Testis (tissue), 2 donors: ENCODE measurements at regions not wholly inside any gene's neighbourhood (a gene's known extent, or its start where the extent isn't known, plus 50 kb on each side); places are given as distances from the start of the nearest gene placed in this dataset.

Source experiments
- DNase-seq: peaks from one replicate; pipeline ENCODE4 v3.0.0-alpha.2; 2019
- H3K27ac ChIP-seq, 2 donors: fragments of 200-600 bp; sonication (generic); one replicate each; pipeline ENCODE4 v1.5.1; 2019
- H3K27me3 ChIP-seq: fragments of 200-600 bp; sonication (generic); one replicate; pipeline ENCODE4 v1.5.1; 2019
- H3K36me3 ChIP-seq: fragments of 200-600 bp; sonication (generic); one replicate; pipeline ENCODE4 v1.5.1; 2017; ENCODE audit warnings: low read depth; ENCODE audit errors: missing control alignments
- H3K4me1 ChIP-seq: fragments of 200-600 bp; sonication (generic); one replicate; pipeline ENCODE4 v1.5.1; 2019
- H3K4me3 ChIP-seq, 2 donors: fragments of 200-600 bp; sonication (generic); one replicate each; pipeline ENCODE4 v1.5.1; 2017 to 2019
- H3K9me3 ChIP-seq: fragments of 200-600 bp; sonication (generic); one replicate; pipeline ENCODE4 v1.5.1; 2017
- CTCF ChIP-seq, 3 experiments: fragments of 450-650 bp in 2 of 3; fragments of 200-600 bp in 1 of 3; sonication (generic) in 1 of 3; IDR thresholded peaks; one replicate each; pipeline ENCODE4 v1.5.1; 2016 to 2019; ENCODE audit warnings: antibody characterized with exemption in 3 of 3, mild to moderate bottlenecking in 2 of 3, moderate library complexity in 1 of 3
- POLR2A ChIP-seq: fragments of 450-650 bp; IDR thresholded peaks from one replicate; pipeline ENCODE4 v1.6.1; 2017; ENCODE audit warnings: antibody characterized with exemption, mild to moderate bottlenecking, moderate library complexity
- WGBS, 2 donors: methylation state at CpG; one replicate each; pipeline ENCODE4 v1.1.5; 2018; 5-methylcytosine and 5-hydroxymethylcytosine counted together
- intact Hi-C: fragments of 100-400 bp; cut with DNase I; formaldehyde crosslinking; loops from one replicate; pipeline ENCODE4 v1.15.1; 2023; ENCODE audit warnings: low total_unique reads

DNA sequence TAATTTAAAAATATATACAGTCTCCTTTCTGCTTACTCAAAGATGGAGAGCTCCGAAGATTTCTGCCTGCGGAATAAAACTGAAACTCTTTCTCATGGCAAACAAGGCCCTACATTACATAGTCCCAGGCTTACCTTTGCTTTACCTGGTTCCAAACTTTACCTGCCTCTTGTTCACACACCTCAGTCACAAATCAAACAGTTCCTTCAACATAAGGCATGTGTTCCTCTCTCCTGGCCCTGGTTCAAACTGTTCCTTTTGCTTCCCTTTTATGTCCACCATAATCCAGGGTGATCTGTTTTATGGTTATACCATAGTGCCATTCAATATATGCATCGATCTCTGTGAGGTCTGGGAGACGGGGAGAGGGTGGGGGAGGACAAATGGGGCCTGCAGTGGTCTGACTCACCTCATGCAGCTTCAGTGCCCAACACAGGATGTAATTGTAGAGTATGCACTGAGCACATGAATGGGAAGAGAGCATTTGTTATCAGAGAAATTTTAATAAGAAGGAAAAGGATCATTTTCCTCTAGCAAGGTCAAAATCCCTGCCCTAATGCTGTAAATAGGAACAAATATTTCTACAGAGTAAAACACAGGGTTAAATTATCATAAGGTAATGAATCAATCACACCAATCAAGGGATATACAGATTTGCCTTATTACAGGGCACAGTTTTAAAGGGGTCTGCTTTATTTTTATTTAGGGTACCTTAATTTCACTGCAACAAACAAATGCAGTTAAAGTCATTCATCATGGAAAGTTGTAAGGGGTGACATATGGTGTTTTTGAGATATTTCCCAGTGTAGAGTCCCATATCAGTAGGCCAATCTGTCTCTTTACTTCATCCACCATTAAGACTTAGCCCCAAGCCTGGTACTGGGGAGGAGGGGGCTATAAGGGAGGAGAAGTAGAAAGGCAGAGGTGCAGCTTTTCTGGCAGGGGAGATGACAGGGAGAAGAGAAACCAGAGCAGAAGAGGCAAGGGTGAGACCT is 88.8 kb upstream of the PDE1C start:
- Histone ChIP-seq H3K36me3 (no peaks in the 10 kb centered on the region), H3K9me3 (no peaks in the 10 kb centered on the region), H3K4me1 (no peaks in the 10 kb centered on the region), H3K4me3 (no peak overlapping the region), H3K27me3 (no peaks in the 10 kb centered on the region), H3K27ac (no peak overlapping the region)
- DNase-seq = no peak
- intact Hi-C loops = no loop called here
- 83 to 89% methylated on average over 4 of the region's 4 CpGs for WGBS, 2 donors
- TF ChIP-seq POLR2A (no peak), CTCF (IDR thresholded peaks at IDR 0.05) (no peak)

- intact Hi-C loops = no loop called here
- 85 to 88% methylated on average over 5 of the region's 5 CpGs for WGBS, 2 donors
Measured at GRCh38 chr7:32158076-32158475, 87.9 kb upstream of the PDE1C start.

DNA sequence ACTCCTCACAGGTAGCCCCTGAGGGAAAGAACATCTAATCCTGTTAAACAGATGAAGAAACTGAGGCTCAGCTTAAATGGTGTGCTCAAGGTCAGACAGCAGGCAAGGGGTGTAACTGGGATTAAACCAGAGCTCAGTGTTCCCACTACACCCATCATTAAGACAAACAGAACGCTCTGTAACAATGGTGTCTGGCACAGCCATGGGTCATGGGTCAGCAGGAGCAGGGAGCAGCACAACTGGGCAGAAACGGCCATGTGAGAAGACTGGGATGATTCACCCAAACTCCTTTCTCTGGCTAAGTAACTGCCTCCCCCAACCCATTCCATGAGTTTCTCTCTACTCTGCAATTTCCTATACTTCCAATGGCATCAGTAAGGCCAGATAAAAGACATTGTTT is 85.5 kb upstream of the PDE1C start:
- intact Hi-C loops = no loop called here
- no peaks in the 10 kb centered on the region for H3K27me3 ChIP-seq
- no peaks in the 10 kb centered on the region for H3K36me3 ChIP-seq
- no peaks in the 10 kb centered on the region for H3K9me3 ChIP-seq
- no peak overlapping the region for H3K4me3 ChIP-seq
- 50 to 69% methylated on average over 2 of the region's 2 CpGs for WGBS, 2 donors
- no peak for DNase-seq
- TF ChIP-seq POLR2A = no peak
- TF ChIP-seq CTCF (IDR thresholded peaks at IDR 0.05) = no peak
- no peaks in the 10 kb centered on the region for H3K4me1 ChIP-seq
- no peak overlapping the region for H3K27ac ChIP-seq

More at GRCh38 chr7:32158076-32158475, 87.9 kb upstream of the PDE1C start:
- H3K4me1 ChIP-seq = no peaks in the 10 kb centered on the region
- TF ChIP-seq CTCF (IDR thresholded peaks at IDR 0.05) (no peak), POLR2A (no peak)
- no peaks in the 10 kb centered on the region for H3K36me3 ChIP-seq
- no peak for DNase-seq
- no peaks in the 10 kb centered on the region for H3K27me3 ChIP-seq
- H3K27ac ChIP-seq = no peak overlapping the region
- no peak overlapping the region for H3K4me3 ChIP-seq
- no peaks in the 10 kb centered on the region for H3K9me3 ChIP-seq

- Histone ChIP-seq H3K4me1 (no peaks in the 10 kb centered on the region), H3K4me3 (no peak overlapping the region), H3K36me3 (no peaks in the 10 kb centered on the region), H3K9me3 (no peaks in the 10 kb centered on the region), H3K27me3 (no peaks in the 10 kb centered on the region), H3K27ac (no peak overlapping the region)
- TF ChIP-seq CTCF (IDR thresholded peaks at IDR 0.05) (no peak), POLR2A (no peak)
- DNase-seq = no peak
- intact Hi-C loops = no loop called here
- 78 to 95% methylated on average over 2 to 3 of the region's 3 CpGs for WGBS, 2 donors
Measured at GRCh38 chr7:32154797-32155196, 84.6 kb upstream of the PDE1C start.

- WGBS, 2 donors = 87 to 88% methylated on average over 4 of the region's 4 CpGs
- no peaks in the 10 kb centered on the region for H3K4me1 ChIP-seq
- no peak for DNase-seq
- no peaks in the 10 kb centered on the region for H3K36me3 ChIP-seq
- no peak overlapping the region for H3K27ac ChIP-seq
- no peaks in the 10 kb centered on the region for H3K27me3 ChIP-seq
- intact Hi-C loops = no loop called here
- no peak for TF ChIP-seq CTCF (IDR thresholded peaks at IDR 0.05)
- no peak for TF ChIP-seq POLR2A
- no peaks in the 10 kb centered on the region for H3K9me3 ChIP-seq
- no peak overlapping the region for H3K4me3 ChIP-seq
Measured at GRCh38 chr7:32153006-32153405, 82.8 kb upstream of the PDE1C start.
